GM12801 (cell line): ENCODE measurements at regions not wholly inside any gene's neighbourhood (a gene's known extent, or its start where the extent isn't known, plus 50 kb on each side); places are given as distances from the start of the nearest gene placed in this dataset.

Experiments used
- TF ChIP-seq, protein P1 (sequence below): IDR thresholded peaks from one replicate; pipeline ENCODE4 v1.5.1; 2011; ENCODE audit warnings: control low read depth; ENCODE audit not compliant: insufficient read length; ENCODE audit errors: extremely low read depth

DNA sequence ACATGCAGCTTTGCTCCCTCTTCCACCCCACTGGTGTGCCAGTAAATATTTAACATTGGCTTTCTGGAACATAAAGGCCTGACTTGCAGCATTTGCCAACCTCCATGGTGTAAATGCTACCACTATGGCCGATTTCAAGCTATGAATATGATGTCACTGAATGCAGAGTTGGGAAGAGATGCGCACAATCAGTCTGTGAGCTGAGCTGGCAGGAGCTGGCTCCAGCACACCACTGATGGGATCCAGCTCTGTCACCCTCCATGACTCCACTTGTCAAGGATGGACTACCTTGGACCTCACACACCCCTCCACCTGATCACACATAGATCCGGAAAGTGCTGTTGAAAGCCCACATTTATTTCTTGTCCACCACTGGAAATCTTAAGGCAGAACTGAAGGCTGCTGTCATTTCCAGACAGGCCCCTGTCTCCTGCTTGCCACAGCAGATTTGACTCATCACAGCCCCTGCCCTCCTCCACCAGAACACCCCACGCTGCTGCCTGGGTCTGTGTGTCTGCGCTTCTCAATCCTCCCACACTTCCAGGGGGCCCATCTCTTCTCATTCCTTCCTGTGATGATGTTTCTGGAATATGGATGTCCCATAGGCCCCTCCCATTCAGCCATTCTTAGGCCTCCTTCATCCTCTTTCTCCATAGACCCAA, 82.2 kb upstream of the BCAR3 start:
- TF ChIP-seq, protein P1, sequence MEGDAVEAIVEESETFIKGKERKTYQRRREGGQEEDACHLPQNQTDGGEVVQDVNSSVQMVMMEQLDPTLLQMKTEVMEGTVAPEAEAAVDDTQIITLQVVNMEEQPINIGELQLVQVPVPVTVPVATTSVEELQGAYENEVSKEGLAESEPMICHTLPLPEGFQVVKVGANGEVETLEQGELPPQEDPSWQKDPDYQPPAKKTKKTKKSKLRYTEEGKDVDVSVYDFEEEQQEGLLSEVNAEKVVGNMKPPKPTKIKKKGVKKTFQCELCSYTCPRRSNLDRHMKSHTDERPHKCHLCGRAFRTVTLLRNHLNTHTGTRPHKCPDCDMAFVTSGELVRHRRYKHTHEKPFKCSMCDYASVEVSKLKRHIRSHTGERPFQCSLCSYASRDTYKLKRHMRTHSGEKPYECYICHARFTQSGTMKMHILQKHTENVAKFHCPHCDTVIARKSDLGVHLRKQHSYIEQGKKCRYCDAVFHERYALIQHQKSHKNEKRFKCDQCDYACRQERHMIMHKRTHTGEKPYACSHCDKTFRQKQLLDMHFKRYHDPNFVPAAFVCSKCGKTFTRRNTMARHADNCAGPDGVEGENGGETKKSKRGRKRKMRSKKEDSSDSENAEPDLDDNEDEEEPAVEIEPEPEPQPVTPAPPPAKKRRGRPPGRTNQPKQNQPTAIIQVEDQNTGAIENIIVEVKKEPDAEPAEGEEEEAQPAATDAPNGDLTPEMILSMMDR = no peak

DNA sequence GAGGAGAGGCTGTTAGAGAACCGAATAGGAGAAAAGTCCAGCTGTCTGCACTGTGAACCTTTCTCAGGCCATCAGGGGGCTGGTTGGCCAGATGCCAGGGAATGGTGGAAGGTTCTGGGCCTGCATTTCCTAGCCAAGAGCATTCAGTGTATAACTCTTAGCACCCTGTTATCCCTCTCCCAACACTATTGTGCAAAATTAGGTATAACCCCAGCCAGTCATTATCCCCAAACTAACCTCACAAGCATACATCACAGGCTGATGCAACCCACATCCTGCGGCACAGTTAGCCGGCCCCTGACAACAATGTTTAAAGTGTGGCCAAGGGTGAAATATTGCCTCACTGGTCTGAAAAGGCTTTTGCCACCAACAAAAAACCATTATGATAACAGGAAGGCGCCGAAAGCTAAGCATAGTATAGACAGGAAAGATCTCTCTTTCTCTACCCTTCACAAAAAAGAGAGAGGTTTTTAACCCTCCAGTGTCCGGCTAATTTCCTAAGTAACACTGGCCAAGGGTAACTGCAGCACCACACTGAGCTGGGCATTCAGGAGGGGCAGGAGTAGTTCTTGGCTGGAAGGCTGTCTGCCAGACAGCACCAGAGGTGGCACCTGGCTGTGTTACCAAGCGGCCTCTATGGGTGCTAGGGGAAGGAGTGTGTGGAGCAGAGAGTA, 77.3 kb upstream of the BCAR3 start:
- TF ChIP-seq, protein P1 = no peak

DNA sequence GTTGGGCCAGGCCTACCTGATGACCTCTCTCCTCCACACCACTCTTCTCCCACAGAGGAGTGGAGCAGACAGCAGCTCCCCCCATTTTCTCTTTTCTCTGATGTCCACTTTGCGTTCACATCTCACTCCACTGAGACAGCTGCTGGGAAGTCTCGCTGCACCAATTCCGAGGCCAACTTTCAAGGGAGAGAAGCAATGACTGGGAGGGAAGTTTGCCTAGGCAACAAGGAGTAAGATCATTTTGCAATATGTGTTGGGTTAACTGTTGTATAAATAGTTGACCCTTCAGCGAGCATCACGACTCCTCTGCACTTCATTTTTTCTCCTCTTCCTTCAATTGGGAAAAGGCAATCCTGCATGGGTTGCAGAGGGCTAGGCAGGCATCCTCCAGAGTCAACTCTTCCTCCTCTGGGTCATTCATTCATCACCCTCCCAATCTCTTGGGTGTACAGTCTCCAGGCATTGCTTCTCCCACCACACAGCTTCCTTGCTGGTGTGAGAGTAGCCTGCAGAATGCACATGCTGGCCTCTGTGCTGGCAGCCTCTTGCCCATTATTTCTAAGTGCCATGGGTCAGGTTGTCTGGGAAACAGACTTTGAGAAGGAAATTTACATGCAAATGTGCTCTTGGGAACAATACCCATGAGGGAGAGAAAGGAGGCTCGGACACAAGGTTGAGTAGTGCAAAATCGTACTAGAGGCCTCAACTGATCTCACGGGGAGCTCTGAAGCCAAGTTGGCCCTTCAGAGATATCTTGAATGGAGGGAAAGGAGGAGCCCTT, 75.8 kb upstream of the BCAR3 start:
- TF ChIP-seq, protein P1 = no peak

DNA sequence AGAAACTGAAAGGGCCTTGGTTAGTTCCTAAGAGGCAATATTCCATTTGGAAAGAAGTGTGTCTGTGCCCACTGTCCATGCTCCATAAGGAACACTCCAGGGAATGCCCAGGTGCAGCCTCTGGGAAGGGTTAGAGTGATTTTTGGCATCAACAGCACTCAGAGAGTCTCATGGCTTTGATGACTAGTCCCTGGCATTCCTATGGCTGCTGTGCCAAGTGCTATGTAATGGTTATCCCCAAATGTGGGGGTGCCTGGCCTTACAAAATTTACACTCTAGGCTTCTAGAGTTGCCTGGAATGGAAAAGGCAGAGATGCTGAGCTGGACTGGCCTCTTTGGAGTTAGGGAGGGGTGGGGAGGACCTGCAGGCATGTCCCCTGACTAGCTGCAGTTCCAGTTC, 75.0 kb upstream of the BCAR3 start:
- TF ChIP-seq, protein P1 = no peak

DNA sequence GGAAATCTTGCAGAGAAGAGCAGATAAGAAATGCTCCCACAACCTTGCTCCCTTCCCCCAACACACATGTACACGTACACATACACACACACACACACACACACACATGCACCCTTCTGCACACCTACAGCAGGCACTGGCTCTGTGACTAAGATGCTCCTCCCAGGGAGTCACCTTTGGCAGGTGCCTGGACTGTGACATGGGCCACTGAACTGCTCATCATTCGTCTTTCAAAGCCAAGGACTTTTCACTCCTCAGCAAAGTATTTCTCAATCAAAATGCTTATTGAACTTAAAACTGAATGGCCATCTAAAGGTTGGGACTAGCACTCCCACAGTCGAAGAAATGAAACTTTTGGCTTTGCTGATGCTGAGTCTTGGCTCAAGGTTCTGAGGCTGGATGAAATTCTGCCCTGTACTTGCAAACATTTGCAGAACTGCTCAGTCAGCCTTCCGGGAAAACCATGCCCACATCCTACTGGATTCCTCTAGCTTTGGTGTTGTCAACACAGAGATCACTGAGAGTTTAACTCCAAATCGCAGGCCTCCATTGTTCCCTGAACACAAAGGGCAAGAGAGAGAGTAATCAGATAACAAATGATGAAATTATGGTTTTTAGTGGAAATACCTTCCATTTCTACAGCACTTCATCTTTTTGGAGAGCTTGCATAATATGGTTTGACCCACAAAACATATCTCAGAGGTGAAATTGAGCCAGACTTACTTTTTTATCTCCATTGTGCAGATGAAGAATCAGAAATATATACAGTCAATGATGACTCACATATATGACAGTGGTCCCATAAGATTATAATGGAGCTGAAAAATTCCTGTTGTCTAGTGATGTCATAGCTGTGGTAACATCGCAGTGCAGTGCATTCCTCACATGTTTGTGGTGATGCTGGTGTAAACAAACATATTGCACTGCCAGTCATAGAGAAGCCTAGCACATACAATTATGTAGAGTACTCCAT, 72.4 kb upstream of the BCAR3 start:
- TF ChIP-seq, protein P1 = no peak

DNA sequence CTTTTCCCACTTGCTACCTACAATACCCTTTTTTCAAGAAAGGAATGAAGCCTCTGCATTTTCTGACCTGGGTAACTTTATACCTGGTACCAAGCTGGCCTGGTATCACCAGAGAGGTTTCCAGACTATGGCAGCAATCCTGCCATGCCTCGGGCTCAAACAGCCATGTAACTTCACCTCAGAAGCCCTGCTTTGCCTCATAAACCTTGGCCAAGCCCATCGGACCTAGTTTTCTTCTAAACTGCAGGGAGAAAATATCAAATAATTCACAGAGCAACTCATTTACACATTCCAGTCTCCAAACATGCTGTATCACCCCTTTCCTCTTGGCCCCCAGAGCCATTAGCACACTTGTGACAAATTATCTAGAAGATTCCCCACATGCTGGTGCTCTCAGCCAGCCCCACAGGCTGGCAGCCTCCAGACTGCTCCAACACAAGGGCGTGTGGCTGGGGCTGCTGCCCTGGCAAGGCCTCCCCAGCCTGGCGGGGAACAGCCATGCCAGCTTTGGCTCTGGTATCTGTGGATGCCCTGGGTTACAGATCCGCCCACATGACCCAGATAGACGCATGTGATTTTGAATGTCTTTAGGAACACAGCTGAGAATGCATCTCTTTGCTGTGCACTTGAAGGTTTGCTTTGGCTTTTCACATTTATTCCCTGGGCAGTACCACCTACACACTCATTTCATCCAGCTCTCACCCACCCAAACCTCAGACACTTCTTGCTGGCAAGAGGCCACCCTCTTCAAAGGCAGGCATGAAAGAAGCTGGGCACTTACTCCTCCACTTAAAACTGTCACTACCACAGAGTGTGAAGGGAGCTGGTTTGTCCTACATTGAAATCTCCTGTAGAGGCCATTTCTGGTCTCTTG, 70.0 kb upstream of the BCAR3 start:
- TF ChIP-seq, protein P1 = no peak
